SK-N-SH (cell line): ENCODE measurements at regions not wholly inside any gene's neighbourhood (a gene's known extent, or its start where the extent isn't known, plus 50 kb on each side); places are given as distances from the start of the nearest gene placed in this dataset.

Source experiments
- CTCF ChIA-PET: fragments of 300-600, 350-600 bp; formaldehyde crosslinking; extraction: SDS; loops from one replicate; lab custom pipeline; 2021; lab: Yijun Ruan, JAX
- POLR2A ChIA-PET: fragments of 350-600 bp; sonication (Branson Sonifier 250); formaldehyde crosslinking; extraction: SDS; loops from one replicate; lab custom pipeline; 2020; ENCODE audit warnings: antibody characterized with exemption, inconsistent platforms; lab: Yijun Ruan, JAX
- DNase-seq: peaks from one replicate; pipeline ENCODE4 v3.0.0; 2012
- H2AFZ ChIP-seq: fragments of 200-600 bp; sonication (generic); 2 replicates; pipeline ENCODE4 v1.8.1; 2016; ENCODE audit warnings: antibody characterized with exemption, mild to moderate bottlenecking, low read depth
- H3F3A ChIP-seq: fragments of 200-600 bp; sonication (generic); replicated peaks from 2 replicates; pipeline ENCODE3; 2016; ENCODE audit warnings: antibody characterized with exemption, mild to moderate bottlenecking; ENCODE audit not compliant: insufficient read depth
- H3K27ac ChIP-seq, 2 experiments: fragments of 200-500 bp in 1 of 2; fragments of 200-600 bp in 1 of 2; sonication (Bioruptor generic) in 1 of 2; sonication (generic), shearing (Covaris generic) in 1 of 2; 2 replicates each; pipeline versions ENCODE4 v1.5.1 to v1.6.1; 2014 to 2016; ENCODE audit warnings: low read depth in 2 of 2, inconsistent platforms in 1 of 2, low read length in 1 of 2, mild to moderate bottlenecking in 1 of 2, mixed read lengths in 1 of 2
- H3K27me3 ChIP-seq: fragments of 200-600 bp; sonication (generic), shearing (Covaris generic); 2 replicates; pipeline ENCODE4 v1.6.1; 2016; ENCODE audit warnings: mixed run types; ENCODE audit not compliant: insufficient read depth
- H3K36me3 ChIP-seq, 2 experiments: fragments of 200-500 bp in 1 of 2; fragments of 200-600 bp in 1 of 2; sonication (Bioruptor generic) in 1 of 2; sonication (generic) in 1 of 2; replicated peaks in 1 of 2; 2 replicates each; pipeline versions ENCODE3 to v1.5.1; 2014 to 2016; ENCODE audit warnings: low read length in 1 of 2, mild to moderate bottlenecking in 1 of 2; ENCODE audit not compliant: insufficient read depth in 2 of 2, control insufficient read depth in 1 of 2
- H3K4me1 ChIP-seq, 2 experiments: fragments of 200-500 bp in 1 of 2; fragments of 200-600 bp in 1 of 2; sonication (Bioruptor generic) in 1 of 2; sonication (generic), shearing (Covaris generic) in 1 of 2; 2 replicates each; pipeline versions ENCODE4 v1.5.1 to v1.6.1; 2014 to 2016; ENCODE audit warnings: low read depth in 1 of 2, low read length in 1 of 2, mixed run types in 1 of 2; ENCODE audit not compliant: insufficient read depth in 2 of 2, control insufficient read depth in 1 of 2
- H3K4me2 ChIP-seq: fragments of 200-600 bp; sonication (generic), shearing (Covaris generic); 2 replicates; pipeline ENCODE4 v1.6.1; 2017; ENCODE audit warnings: mixed run types
- H3K4me3 ChIP-seq, 2 experiments: fragments of 200-500 bp in 1 of 2; fragments of 200-600 bp in 1 of 2; sonication (Bioruptor generic) in 1 of 2; sonication (generic), shearing (Covaris generic) in 1 of 2; 2 replicates each; pipeline versions ENCODE4 v1.5.1 to v1.8.1; 2014 to 2016; ENCODE audit warnings: low read depth in 2 of 2, inconsistent platforms in 1 of 2, low read length in 1 of 2, mild to moderate bottlenecking in 1 of 2, mixed read lengths in 1 of 2, moderate library complexity in 1 of 2
- H3K79me2 ChIP-seq: fragments of 200-600 bp; sonication (generic); 2 replicates; pipeline ENCODE4 v1.8.1; 2017; ENCODE audit warnings: mild to moderate bottlenecking; ENCODE audit not compliant: insufficient read depth
- H3K9ac ChIP-seq: fragments of 200-600 bp; sonication (generic); 2 replicates; pipeline ENCODE4 v1.6.1; 2017; ENCODE audit warnings: mixed run types
- H3K9me2 ChIP-seq: fragments of 200-600 bp; sonication (generic); 2 replicates; pipeline ENCODE4 v1.6.1; 2017; ENCODE audit warnings: mixed run types
- H3K9me3 ChIP-seq: fragments of 200-600 bp; sonication (generic); 2 replicates; pipeline ENCODE4 v1.6.1; 2017; ENCODE audit warnings: mixed run types, mild to moderate bottlenecking, moderate library complexity
- H4K20me1 ChIP-seq: fragments of 200-600 bp; sonication (generic); 2 replicates; pipeline ENCODE4 v1.6.1; 2017; ENCODE audit warnings: mild to moderate bottlenecking, mixed run types; ENCODE audit not compliant: insufficient read depth
- FOSL2 ChIP-seq: IDR thresholded peaks from 2 replicates; pipeline ENCODE4 v1.4.0; 2012; ENCODE audit warnings: low read depth, mild to moderate bottlenecking, moderate library complexity, borderline replicate concordance
- FOXJ3 ChIP-seq: sonication (generic); formaldehyde crosslinking; IDR thresholded peaks from 2 replicates; pipeline ENCODE4 v1.5.1; 2020; ENCODE audit warnings: mild to moderate bottlenecking, missing genetic modification reagents
- GATA2 ChIP-seq: sonication (generic); formaldehyde crosslinking; IDR thresholded peaks from 2 replicates; pipeline ENCODE4 v1.5.0; 2020; ENCODE audit warnings: mild to moderate bottlenecking, missing genetic modification reagents
- IRF3 ChIP-seq: fragments of 150-350 bp; IDR thresholded peaks from 2 replicates; pipeline ENCODE4 v1.6.1; 2016; ENCODE audit warnings: mild to moderate bottlenecking, low read depth, low read length
- NRF1 ChIP-seq: IDR thresholded peaks from 2 replicates; pipeline ENCODE4 v1.6.1; 2012; ENCODE audit warnings: low read depth, mild to moderate bottlenecking, low read length
- RCOR1 ChIP-seq: fragments of 150-350 bp; IDR thresholded peaks from 2 replicates; pipeline ENCODE4 v1.6.1; 2017; ENCODE audit warnings: antibody characterized with exemption, low read length
- RFX5 ChIP-seq: IDR thresholded peaks from 2 replicates; pipeline ENCODE4 v1.6.1; 2012; ENCODE audit warnings: mild to moderate bottlenecking, improper control_type of control experiment, low read length
- RXRA ChIP-seq: IDR thresholded peaks from 2 replicates; pipeline ENCODE4 v1.4.0; 2012; ENCODE audit warnings: low read depth, mild to moderate bottlenecking, borderline replicate concordance
- SMC3 ChIP-seq: IDR thresholded peaks from 2 replicates; pipeline ENCODE4 v1.6.1; 2012; ENCODE audit warnings: low read depth, low read length, improper control_type of control experiment
- TAF1 ChIP-seq: IDR thresholded peaks from 2 replicates; pipeline ENCODE4 v1.6.1; 2012; ENCODE audit warnings: low read depth, mild to moderate bottlenecking, low read length, moderate library complexity, borderline replicate concordance
- TEAD4 ChIP-seq: IDR thresholded peaks from 2 replicates; pipeline ENCODE4 v1.4.0; 2012; ENCODE audit warnings: mild to moderate bottlenecking, borderline replicate concordance; ENCODE audit not compliant: insufficient read depth
- USF1 ChIP-seq: IDR thresholded peaks from 2 replicates; pipeline ENCODE4 v1.4.0; 2012; ENCODE audit warnings: low read depth, borderline replicate concordance
- YY1 ChIP-seq: IDR thresholded peaks from 2 replicates; pipeline ENCODE4 v1.4.0; 2012; ENCODE audit warnings: low read depth, mild to moderate bottlenecking
- ZBTB33 ChIP-seq: IDR thresholded peaks from 2 replicates; pipeline ENCODE4 v1.4.0; 2012; ENCODE audit warnings: low read depth, borderline replicate concordance
- WGBS: methylation state at CpG from one replicate; pipeline ENCODE4 v1.1.6; 2017; ENCODE audit warnings: low lambda C conversion rate; 5-methylcytosine and 5-hydroxymethylcytosine counted together
- TF ChIP-seq, protein P1 (sequence below): IDR thresholded peaks from 2 replicates; pipeline ENCODE4 v1.6.1; 2012; ENCODE audit warnings: mild to moderate bottlenecking, low read depth, low read length, moderate library complexity

DNA sequence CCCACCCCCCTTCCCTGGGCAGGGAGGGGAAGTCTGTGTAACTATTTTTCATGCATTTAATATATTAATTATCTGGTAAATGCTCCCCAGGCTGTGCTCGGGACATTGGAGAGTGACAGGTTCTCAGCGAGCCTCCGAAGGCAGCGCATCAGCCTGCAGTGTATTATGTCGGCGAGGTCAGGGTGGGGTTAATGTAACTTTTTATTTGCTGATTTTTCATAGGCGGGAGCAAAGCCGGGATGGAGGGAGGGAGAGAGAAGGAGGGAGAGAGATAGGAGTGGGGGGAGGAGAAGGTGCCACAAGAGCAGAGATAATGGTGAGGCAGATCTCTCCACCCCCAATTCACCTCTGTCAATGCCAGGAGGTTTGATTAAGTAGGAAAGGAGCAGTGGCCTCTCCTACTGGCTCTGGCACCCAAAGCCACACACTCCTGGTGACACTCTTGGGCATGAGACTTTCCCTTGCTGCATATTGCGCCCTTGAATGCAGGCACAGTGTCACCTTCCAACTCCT is 104.0 kb downstream of the MRM1 start:
- peaks cover 0 to 2% of the 10 kb centered on the region in 2 experiments; a peak in 1 of 4 replicates for H3K4me1 ChIP-seq
- no peaks in the 10 kb centered on the region for H3K9me2 ChIP-seq
- no peak overlapping the region for H3K27ac ChIP-seq
- H3F3A ChIP-seq, result no peaks in the 10 kb centered on the region
- no peak overlapping the region for H3K4me2 ChIP-seq
- DNase-seq, result no peak
- no peaks in the 10 kb centered on the region; the same call in 1 of the 2 replicates for H3K27me3 ChIP-seq
- H3K36me3 ChIP-seq, result no peaks in the 10 kb centered on the region
- no peaks in the 10 kb centered on the region for H4K20me1 ChIP-seq
- no peaks in the 10 kb centered on the region for H3K79me2 ChIP-seq
- POLR2A ChIA-PET, result no interaction called here
- CTCF ChIA-PET, result interaction anchor here (0.5 to 3.0 kb wide), 20 partner anchors 9 to 517 kb away, joined by 3 to 23 read pairs (median 4); partner anchors contain the start of gene AATF
- TF ChIP-seq RFX5 (no peak), FOSL2 (no peak), RCOR1 (no peak), GATA2 (CRISPR knock-in tag) (no peak), RXRA (no peak), TEAD4 (no peak), IRF3 (no peak), USF1 (no peak), YY1 (no peak), ZBTB33 (no peak), SMC3 (no peak), FOXJ3 (CRISPR knock-in tag) (no peak), NRF1 (no peak), TAF1 (no peak)
- TF ChIP-seq, protein P1, sequence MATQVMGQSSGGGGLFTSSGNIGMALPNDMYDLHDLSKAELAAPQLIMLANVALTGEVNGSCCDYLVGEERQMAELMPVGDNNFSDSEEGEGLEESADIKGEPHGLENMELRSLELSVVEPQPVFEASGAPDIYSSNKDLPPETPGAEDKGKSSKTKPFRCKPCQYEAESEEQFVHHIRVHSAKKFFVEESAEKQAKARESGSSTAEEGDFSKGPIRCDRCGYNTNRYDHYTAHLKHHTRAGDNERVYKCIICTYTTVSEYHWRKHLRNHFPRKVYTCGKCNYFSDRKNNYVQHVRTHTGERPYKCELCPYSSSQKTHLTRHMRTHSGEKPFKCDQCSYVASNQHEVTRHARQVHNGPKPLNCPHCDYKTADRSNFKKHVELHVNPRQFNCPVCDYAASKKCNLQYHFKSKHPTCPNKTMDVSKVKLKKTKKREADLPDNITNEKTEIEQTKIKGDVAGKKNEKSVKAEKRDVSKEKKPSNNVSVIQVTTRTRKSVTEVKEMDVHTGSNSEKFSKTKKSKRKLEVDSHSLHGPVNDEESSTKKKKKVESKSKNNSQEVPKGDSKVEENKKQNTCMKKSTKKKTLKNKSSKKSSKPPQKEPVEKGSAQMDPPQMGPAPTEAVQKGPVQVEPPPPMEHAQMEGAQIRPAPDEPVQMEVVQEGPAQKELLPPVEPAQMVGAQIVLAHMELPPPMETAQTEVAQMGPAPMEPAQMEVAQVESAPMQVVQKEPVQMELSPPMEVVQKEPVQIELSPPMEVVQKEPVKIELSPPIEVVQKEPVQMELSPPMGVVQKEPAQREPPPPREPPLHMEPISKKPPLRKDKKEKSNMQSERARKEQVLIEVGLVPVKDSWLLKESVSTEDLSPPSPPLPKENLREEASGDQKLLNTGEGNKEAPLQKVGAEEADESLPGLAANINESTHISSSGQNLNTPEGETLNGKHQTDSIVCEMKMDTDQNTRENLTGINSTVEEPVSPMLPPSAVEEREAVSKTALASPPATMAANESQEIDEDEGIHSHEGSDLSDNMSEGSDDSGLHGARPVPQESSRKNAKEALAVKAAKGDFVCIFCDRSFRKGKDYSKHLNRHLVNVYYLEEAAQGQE, result no peak
- 69% methylated on average over 8 of the region's 9 CpGs for WGBS
- H2AFZ ChIP-seq, result no peak overlapping the region
- no peaks in the 10 kb centered on the region for H3K9me3 ChIP-seq
- no peak overlapping the region for H3K4me3 ChIP-seq
- no peak overlapping the region for H3K9ac ChIP-seq
